Epidermal melanocyte (primary cell): ENCODE measurements at regions not wholly inside any gene's neighbourhood (a gene's known extent, or its start where the extent isn't known, plus 50 kb on each side); places are given as distances from the start of the nearest gene placed in this dataset.

Experiments used
- DNase-seq: peaks from one replicate; pipeline ENCODE4 v3.0.0; 2011; ENCODE audit warnings: low spot score; ENCODE audit not compliant: insufficient read length

- no peak for DNase-seq
These were observed 150.2 kb downstream of the MACROH2A1 start for GRCh38 chr5:135248801-135249231.

- DNase-seq: no peak
These were observed 151.9 kb downstream of the MACROH2A1 start for GRCh38 chr5:135246923-135247795.

GRCh38 chr5:135246605-135246922, 152.5 kb downstream of the MACROH2A1 start:
- DNase-seq: no peak

GRCh38 chr5:135245521-135246499, 153.2 kb downstream of the MACROH2A1 start:
- no peak for DNase-seq

GRCh38 chr5:135244620-135245021, 154.4 kb downstream of the MACROH2A1 start:
- no peak for DNase-seq

- no peak for DNase-seq
These were observed 155.3 kb downstream of the MACROH2A1 start for GRCh38 chr5:135243556-135244285.

- DNase-seq: no peak
These were observed 156.0 kb downstream of the MACROH2A1 start for GRCh38 chr5:135242866-135243555.

- DNase-seq: no peak
These were observed 156.8 kb downstream of the MACROH2A1 start for GRCh38 chr5:135242021-135242865.

- no peak for DNase-seq
These were observed 157.5 kb downstream of the MACROH2A1 start for GRCh38 chr5:135241536-135241935.

GRCh38 chr5:135240781-135241360, 158.2 kb downstream of the MACROH2A1 start:
- DNase-seq: no peak

GRCh38 chr5:135240283-135240633, 158.8 kb downstream of the MACROH2A1 start:
- DNase-seq: no peak

- no peak for DNase-seq
These were observed 159.4 kb downstream of the MACROH2A1 start for GRCh38 chr5:135239453-135240282.

GRCh38 chr5:135238622-135239452, 160.2 kb downstream of the MACROH2A1 start:
- no peak for DNase-seq

- no peak for DNase-seq
These were observed 161.3 kb downstream of the MACROH2A1 start for GRCh38 chr5:135237748-135238103.

GRCh38 chr5:135236908-135237747, 161.9 kb downstream of the MACROH2A1 start:
- DNase-seq: no peak

GRCh38 chr5:135236228-135236907, 162.7 kb downstream of the MACROH2A1 start:
- DNase-seq: no peak
